ENCODE measurements at regions not wholly inside any gene's neighbourhood (a gene's known extent, or its start where the extent isn't known, plus 50 kb on each side); places are given as distances from the start of the nearest gene placed in this dataset.

DNA sequence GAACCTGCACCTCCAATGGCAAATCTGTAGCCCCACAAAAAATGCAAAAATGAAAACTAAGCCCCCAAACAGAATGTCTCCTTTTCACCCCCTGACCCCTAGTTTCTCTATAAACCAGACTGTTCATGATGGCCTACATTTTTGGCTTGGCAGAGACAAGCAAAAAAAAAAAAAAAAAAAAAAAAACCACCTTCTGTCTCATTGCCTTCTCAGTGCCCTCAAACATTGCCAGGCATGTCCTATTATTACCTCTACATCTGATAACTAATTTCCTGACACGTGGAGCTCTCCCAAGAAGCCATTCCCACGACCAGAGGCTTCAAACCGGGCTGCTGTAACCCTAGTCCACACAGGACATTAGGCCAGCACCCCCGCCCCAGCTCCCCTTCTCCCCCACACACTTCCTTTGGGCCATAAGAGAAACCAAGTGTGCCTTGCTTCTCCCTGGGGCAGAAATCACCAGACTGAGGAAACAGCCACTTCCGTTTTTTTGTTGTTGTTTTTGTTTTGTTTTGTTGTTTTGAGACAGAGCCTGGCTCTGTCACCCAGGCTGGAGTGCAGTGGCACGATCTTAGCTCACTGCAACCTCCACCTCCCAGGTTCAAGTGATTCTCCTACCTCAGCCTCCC, 65.4 kb downstream of the GPR6 start:
- CTCF ChIA-PET: interaction anchor here (0.6 kb wide), 1 partner anchor 1463 kb away, joined by 3 read pairs; no protein-coding TSS in a partner anchor
- Mint-ChIP-seq H3K27me3 (no peaks in the 10 kb centered on the region), H3K9me3 (peaks cover 2% of the 10 kb centered on the region), H3K36me3 (ENCODE audit: low read depth) (no peaks in the 10 kb centered on the region), H3K4me3 (no peak overlapping the region), H3K27ac (no peak overlapping the region), H3K4me1 (ENCODE audit: low read depth) (peaks cover 13% of the 10 kb centered on the region)
- POLR2A ChIA-PET: no interaction called here
- intact Hi-C loops (cut with DNase I, micrococcal nuclease): loop anchor here in 1 of 2 experiments (5.0 kb wide), 1 partner anchor 856 kb away; no protein-coding TSS in a partner anchor
- ATAC-seq (ENCODE audit: poor library complexity) (no peak), DNase-seq (no peak)
- TF ChIP-seq, protein P1, sequence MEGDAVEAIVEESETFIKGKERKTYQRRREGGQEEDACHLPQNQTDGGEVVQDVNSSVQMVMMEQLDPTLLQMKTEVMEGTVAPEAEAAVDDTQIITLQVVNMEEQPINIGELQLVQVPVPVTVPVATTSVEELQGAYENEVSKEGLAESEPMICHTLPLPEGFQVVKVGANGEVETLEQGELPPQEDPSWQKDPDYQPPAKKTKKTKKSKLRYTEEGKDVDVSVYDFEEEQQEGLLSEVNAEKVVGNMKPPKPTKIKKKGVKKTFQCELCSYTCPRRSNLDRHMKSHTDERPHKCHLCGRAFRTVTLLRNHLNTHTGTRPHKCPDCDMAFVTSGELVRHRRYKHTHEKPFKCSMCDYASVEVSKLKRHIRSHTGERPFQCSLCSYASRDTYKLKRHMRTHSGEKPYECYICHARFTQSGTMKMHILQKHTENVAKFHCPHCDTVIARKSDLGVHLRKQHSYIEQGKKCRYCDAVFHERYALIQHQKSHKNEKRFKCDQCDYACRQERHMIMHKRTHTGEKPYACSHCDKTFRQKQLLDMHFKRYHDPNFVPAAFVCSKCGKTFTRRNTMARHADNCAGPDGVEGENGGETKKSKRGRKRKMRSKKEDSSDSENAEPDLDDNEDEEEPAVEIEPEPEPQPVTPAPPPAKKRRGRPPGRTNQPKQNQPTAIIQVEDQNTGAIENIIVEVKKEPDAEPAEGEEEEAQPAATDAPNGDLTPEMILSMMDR (IDR thresholded peaks at IDR 0.05): no peak
- peaks cover 0 to 3% of the 10 kb centered on the region in 2 experiments for H3K9me3 ChIP-seq (ENCODE audit: control insufficient read depth in 1 of 2, insufficient read depth in 1 of 2, low read length in 2 of 2)
- no peaks in the 10 kb centered on the region for H3K36me3 ChIP-seq (ENCODE audit: insufficient read depth, low read length)
- no peaks in the 10 kb centered on the region for H3K27me3 ChIP-seq (ENCODE audit: control insufficient read depth in 1 of 2, insufficient read depth in 2 of 2, low read length in 2 of 2)
- no peak overlapping the region for H3K4me3 ChIP-seq (ENCODE audit: low read length)
- H3K4me1 ChIP-seq (ENCODE audit: insufficient read depth, low read length): peaks cover 11% of the 10 kb centered on the region
- H3K27ac ChIP-seq (ENCODE audit: low read depth in 1 of 2, low read length in 2 of 2): no peak overlapping the region

DNA sequence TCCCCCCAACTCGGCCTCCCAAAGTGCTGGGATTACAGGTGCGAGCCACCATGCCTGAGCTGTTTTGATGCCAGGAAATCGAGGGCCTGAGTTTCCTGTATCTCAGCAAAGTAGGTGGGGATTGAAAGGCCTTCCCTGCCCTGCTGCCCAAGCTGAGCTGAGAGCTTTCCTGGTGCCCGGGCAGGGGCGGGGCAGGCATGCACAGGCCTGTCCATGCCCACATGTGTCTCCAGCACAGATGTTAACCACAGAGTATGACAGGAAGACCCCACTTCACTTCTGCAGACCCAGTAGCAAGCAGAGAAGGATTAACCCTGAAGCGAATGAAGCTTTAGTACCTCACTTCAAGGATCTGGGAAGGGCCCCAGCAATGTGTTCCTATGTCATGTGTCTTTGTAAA, 66.0 kb downstream of the GPR6 start:
- Mint-ChIP-seq H3K4me3 (no peak overlapping the region), H3K36me3 (ENCODE audit: low read depth) (no peaks in the 10 kb centered on the region), H3K27me3 (no peaks in the 10 kb centered on the region), H3K9me3 (peaks cover 2% of the 10 kb centered on the region), H3K4me1 (ENCODE audit: low read depth) (peaks cover 12% of the 10 kb centered on the region), H3K27ac (no peak overlapping the region)
- no peaks in the 10 kb centered on the region for H3K36me3 ChIP-seq (ENCODE audit: insufficient read depth, low read length)
- H3K9me3 ChIP-seq (ENCODE audit: control insufficient read depth in 1 of 2, insufficient read depth in 1 of 2, low read length in 2 of 2): peaks cover 0 to 3% of the 10 kb centered on the region in 2 experiments
- TF ChIP-seq, protein P1 (IDR thresholded peaks at IDR 0.05): no peak
- H3K4me1 ChIP-seq (ENCODE audit: insufficient read depth, low read length): peaks cover 8% of the 10 kb centered on the region
- H3K27ac ChIP-seq (ENCODE audit: low read depth in 1 of 2, low read length in 2 of 2): no peak overlapping the region
- CTCF ChIA-PET: interaction anchor here (0.6 kb wide), 1 partner anchor 1463 kb away, joined by 3 read pairs; no protein-coding TSS in a partner anchor
- H3K27me3 ChIP-seq (ENCODE audit: control insufficient read depth in 1 of 2, insufficient read depth in 2 of 2, low read length in 2 of 2): no peaks in the 10 kb centered on the region
- POLR2A ChIA-PET: no interaction called here
- no peak for DNase-seq
- ATAC-seq (ENCODE audit: poor library complexity): no peak
- no peak overlapping the region for H3K4me3 ChIP-seq (ENCODE audit: low read length)
- intact Hi-C loops (cut with DNase I, micrococcal nuclease): loop anchor here in 1 of 2 experiments (5.0 kb wide), 1 partner anchor 857 kb away; no protein-coding TSS in a partner anchor

DNA sequence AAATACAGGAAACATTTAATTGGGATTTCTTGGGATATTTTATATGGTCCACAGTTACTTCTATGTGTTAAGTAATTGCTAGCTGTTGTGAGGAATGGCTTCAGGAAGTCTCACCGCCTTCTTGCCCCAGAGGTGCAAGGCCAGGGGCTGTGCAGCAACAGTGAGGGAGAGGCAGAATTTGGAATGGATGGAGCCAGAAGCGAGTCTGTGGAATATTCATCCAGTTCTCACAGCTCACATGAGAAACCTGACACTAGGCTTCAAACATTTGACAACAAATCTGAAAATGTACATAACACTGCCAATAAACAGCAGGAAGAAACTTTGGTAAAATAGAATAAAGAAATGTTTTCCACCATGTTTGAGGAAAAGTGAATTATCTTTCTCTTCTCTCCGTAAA, 66.5 kb downstream of the GPR6 start:
- ATAC-seq (ENCODE audit: poor library complexity) (no peak), DNase-seq (no peak)
- POLR2A ChIA-PET: no interaction called here
- Mint-ChIP-seq H3K4me3 (no peak overlapping the region), H3K4me1 (ENCODE audit: low read depth) (peaks cover 7% of the 10 kb centered on the region), H3K27ac (no peak overlapping the region), H3K9me3 (peaks cover 2% of the 10 kb centered on the region), H3K27me3 (no peaks in the 10 kb centered on the region), H3K36me3 (ENCODE audit: low read depth) (no peaks in the 10 kb centered on the region)
- no peak overlapping the region for H3K4me3 ChIP-seq (ENCODE audit: low read length)
- H3K4me1 ChIP-seq (ENCODE audit: insufficient read depth, low read length): peaks cover 3% of the 10 kb centered on the region
- H3K27me3 ChIP-seq (ENCODE audit: control insufficient read depth in 1 of 2, insufficient read depth in 2 of 2, low read length in 2 of 2): no peaks in the 10 kb centered on the region
- CTCF ChIA-PET: no interaction called here
- intact Hi-C loops (cut with DNase I, micrococcal nuclease): loop anchor here in 1 of 2 experiments (5.0 kb wide), 1 partner anchor 857 kb away; no protein-coding TSS in a partner anchor
- H3K27ac ChIP-seq (ENCODE audit: low read depth in 1 of 2, low read length in 2 of 2): no peak overlapping the region
- H3K9me3 ChIP-seq (ENCODE audit: control insufficient read depth in 1 of 2, insufficient read depth in 1 of 2, low read length in 2 of 2): peaks cover 0 to 3% of the 10 kb centered on the region in 2 experiments
- TF ChIP-seq, protein P1 (IDR thresholded peaks at IDR 0.05): no peak
- no peaks in the 10 kb centered on the region for H3K36me3 ChIP-seq (ENCODE audit: insufficient read depth, low read length)
